HG03039 (cell line): ENCODE measurements at regions not wholly inside any gene's neighbourhood (a gene's known extent, or its start where the extent isn't known, plus 50 kb on each side); places are given as distances from the start of the nearest gene placed in this dataset.
"Not testable (repeated sequence)": the region's sequence is repeated elsewhere in the genome, so short reads cannot be mapped to it uniquely, and the experiment has no call there.

Experiments used
- ATAC-seq: cut with Tn5 transposase; IDR thresholded peaks from one replicate; pipeline ENCODE4 v1.9.1; 2021; ENCODE audit warnings: mild to moderate bottlenecking, moderate library complexity; ENCODE audit not compliant: unreplicated experiment

DNA sequence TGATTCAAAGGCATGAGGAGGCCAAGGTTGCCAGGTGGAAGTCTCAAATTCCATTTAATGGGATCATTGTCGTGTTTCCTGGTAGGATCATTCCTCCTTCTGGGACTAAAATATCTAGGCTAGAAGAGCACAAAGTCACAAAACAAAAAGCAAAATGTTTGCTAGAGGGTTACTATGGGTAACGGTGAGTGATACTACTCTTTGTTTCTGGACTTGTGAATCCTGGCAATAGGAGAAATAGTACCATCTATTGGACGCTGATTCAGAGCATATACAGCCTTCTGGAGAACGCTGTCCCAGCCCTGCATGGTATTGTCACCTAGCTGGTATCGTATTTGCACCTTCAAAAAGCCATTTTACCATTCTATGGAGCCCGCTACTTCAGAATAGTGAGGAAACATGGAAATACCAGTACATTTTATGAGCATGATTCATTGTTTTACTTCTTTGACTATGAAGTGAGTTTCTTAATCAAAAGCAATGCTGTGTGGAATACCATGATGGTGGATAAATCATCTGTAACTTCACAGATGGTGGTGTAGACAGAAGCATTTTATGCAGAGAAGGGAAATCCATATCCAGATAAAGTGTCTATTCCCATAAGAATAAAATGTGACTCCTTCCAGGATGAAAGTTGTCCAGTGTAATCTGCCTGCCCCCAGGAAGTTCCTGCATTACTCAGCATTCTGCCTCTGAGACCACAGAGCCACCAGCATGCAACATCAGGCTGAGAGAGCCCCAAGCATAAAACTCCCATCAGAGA, 361.0 kb downstream of the ETV1 start:
- ATAC-seq = no peak

DNA sequence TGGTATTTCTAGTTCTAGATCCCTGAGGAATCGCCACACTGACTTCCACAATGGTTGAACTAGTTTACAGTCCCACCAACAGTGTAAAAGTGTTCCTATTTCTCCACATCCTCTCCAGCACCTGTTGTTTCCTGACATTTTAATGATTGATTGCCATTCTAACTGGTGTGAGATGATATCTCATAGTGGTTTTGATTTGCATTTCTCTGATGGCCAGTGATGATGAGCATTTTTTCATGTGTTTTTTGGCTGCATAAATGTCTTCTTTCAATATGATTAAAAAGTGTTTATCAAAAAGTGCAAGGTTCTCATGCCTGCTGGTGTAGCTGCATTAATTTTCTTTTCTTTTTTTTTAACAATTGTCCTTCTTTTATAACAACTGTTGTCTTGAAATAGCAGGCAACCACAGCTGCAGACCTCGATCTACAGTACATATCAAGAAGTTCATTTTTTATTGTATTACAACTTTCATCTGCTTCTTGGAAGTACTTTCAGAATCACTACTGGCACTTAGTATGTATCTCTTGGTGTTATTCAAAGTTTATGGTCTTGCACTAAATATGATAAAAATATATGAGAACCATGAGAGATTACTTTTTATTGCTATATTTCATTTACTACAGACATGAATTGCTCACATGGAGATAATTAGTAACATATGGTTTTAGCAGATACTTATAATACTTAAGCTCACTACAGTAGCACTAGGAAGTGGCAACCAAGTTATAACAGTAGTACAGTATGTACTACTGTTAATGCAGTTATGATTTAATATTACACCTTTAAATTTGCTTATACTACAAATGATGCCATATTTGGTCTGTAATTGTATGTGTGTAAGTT, 358.0 kb downstream of the ETV1 start:
- ATAC-seq = not testable (repeated sequence)

DNA sequence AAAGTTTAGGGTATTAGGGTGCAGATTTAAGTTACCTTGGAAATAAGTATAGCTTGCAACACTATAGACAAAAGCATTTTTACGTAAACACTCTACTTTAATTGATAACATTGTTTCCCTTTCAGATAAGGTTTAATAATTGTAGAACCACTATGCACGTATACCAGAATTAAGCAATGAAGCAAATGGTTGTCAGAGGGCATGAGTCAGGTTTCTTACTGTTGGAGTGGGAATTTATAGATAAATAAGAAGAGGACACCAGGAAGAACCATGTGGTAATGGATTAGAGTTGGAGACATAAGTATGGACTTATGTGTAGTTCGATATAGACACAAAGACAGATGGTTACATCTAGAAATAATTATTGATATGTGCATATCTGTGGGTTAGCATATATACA, 355.6 kb downstream of the ETV1 start:
- no peak for ATAC-seq

DNA sequence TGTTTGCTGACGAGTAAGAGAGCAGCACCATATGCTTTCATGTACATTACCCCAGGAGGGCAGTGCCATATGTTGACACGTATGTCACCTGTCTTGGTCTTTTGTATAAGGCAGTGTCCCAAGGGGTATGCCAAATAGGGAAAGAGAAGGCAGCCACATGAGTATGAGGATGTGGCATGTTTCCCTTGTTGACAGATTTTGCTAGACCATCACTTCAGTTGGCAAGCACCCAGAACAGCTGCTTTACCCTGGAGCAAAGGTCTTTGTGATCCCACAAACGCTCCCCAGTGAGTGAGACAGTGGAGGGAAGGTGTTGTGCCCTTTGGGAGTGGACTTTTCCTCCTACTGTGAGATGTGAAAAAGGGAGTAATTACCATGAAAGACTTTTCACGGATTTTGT, 350.1 kb downstream of the ETV1 start:
- no peak for ATAC-seq

DNA sequence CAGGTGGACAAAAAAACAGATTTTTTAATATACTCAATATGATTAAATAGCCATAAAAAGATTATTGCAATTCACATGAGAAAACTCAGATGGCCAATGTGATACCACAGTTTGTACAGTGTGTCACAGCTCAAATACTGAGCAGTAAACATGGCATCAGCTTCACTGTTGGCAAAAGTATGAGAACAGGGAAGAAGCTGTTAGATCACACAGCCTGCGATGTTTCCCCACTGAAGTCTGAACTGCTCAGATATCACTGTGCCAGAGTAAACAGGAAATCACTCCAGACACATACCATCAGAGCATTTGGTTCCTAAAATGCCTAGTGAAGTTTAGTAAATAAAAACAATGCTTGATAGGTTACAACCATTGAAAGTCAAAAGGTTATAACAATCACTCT, 347.8 kb downstream of the ETV1 start:
- ATAC-seq = no peak

DNA sequence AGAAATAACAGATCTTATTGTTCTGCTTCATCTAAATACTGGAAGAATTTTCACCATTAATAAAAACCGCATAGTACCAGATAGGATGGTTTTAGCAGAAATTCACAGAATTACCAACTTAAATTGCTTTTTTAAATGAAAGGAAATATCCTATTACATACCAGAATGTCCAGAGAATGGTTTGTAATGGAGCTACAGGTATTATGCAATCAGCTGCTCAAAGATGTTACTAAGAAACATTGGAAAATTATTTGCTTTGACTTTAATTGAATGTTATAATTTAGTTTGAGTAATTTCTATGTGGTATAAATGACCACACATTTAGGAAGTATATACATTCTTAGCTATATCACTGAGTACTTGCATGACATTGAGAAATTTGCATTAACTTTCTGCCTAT, 338.3 kb downstream of the ETV1 start:
- no peak for ATAC-seq

DNA sequence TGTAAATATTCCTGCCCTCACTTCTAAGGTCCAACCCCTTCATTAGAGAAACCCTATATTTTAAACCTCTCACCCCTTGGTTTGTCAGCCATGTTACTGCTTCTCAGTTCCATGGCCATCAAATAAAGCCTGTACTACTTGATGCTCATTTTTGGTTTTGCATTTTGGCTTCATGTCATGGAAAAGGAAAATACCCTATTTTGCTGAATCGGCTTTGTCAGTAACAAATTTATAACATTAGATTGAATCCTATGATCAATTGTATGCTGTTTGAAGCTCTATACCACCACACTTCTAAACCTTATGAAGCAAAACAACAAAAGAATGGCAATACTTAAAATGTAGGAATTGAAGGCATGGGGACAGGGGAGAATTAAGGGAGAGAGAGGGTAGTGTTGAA, 333.1 kb downstream of the ETV1 start:
- ATAC-seq = no peak

DNA sequence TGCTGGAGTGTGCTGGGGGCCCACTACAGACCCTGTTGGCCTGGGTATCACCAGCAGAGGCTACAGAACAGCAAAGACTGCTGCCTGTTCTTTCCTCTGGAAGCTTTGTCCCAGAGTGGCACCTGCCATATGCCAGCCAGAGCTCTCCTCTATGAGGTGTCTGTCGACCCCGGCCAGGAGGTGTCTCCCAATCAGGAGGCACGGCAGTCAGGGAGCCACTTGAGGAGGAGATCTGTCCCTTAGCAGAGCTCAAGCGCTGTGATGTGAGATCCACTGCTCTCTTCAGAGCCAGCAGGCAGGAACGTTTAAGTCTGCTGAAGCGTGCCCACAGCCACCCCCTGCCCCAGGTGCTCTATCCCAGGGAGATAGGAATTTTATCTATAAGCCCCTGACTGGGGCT, 316.2 kb downstream of the ETV1 start:
- no peak for ATAC-seq

DNA sequence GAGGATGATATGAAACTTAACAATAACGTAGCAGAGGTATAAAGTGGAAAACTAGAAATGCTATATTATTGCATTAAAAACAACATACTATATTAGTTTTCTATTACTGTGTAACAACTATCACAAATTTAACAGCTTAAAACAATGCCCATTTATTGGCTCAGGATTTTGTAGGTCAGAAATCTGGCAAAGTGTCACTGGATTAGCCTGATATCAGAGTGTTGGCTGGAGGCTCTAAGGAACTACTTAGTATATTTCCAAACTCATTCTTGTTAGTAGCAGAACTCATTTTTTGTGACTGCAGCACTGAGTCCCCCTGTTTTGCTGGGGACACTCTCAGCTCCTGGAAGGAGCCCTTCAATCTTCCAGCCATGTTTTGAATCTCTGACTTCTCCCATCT, 306.8 kb downstream of the ETV1 start:
- ATAC-seq = no peak

DNA sequence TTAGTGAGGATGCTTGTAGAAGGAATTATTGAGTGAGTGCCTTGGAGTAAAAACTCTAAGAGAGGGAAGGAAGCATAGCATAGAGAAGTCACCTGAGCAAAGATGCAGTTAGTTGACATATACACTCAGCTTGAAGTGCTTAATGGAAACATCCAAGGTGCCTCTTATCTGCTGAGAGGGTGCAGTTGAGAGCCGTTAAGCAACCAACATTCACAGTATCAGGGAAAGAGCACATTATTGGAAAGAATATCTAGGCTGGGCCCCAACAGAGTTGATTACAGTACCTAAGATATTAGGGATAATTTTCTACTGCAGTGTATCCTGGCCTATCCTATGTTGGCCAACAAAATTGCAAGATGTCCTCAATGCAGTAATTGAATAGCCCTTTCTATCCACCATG, 302.0 kb downstream of the ETV1 start:
- ATAC-seq = no peak

DNA sequence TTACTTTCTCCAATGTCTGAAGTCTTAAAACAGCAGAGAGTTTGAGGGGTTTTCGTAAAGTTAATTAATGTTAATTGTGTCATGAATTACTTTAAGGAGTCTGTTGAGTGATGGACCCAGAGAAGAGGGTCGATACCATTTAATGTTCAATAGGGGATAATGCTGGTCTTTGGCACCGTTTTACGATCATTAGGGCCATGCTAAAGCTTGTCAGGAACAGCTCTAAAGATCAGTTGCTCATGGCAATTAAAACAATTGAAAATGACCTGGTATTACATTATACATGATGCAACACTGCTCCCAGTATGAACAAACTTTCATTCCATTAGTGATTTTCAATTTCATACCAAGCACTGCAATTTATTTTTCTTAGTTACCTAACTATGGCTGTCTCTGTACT, 296.9 kb downstream of the ETV1 start:
- ATAC-seq = no peak

DNA sequence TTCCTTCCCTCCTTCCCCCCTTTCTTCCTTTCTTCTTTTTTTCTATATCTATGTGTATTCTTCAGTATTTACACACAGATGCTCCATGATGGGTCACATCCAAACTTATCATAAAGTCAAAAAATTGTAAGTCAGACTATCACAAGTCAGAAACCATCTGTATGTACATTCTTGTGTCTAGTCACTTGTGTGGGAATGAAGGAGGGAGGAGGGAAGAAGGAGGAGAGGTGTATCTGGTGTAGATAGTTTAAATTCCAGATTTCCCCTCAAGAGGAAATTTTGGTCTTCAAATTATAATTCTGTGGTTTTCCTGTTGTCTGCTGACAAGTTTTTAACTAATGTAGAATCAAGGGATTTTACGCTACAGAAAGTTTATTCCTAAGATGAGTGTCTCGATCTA, 287.2 kb downstream of the ETV1 start:
- ATAC-seq = no peak

DNA sequence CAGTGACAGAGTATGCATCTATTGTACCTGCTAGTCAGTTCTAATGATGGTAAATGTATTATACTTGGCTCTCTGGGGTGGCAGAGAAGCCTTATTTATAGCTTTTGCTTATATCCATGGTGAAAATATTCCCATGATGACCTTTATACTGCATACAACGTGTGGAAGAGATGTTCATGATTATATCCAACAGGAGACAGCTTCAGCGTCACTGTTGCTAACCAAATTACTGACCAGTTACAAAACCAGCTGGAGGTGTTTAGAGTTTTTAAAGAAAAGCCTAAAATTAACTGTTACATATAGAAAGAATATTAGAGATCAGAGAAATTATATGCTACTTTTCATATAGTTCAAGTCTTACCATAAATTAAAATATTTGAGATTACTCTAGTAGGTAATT, 280.8 kb downstream of the ETV1 start:
- ATAC-seq = no peak

DNA sequence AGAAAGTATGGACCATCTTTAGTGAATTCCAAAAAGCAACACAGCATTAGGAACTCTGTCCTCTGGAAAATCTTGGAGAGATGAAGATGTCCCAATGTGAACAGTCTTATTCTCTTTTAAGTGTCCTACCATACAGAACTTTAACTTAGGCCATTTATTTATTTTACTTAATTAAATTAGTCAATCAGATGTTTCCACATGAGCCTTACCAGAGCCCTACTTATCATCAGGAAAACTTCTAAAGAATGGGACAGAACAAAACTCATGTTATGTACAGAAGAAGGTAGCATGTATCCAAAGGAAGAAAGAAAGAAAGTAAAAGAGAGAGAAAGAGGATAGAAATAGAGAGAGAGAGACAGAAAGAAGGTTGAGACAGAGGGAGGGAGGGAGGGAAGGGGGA, 276.4 kb downstream of the ETV1 start:
- ATAC-seq = no peak

DNA sequence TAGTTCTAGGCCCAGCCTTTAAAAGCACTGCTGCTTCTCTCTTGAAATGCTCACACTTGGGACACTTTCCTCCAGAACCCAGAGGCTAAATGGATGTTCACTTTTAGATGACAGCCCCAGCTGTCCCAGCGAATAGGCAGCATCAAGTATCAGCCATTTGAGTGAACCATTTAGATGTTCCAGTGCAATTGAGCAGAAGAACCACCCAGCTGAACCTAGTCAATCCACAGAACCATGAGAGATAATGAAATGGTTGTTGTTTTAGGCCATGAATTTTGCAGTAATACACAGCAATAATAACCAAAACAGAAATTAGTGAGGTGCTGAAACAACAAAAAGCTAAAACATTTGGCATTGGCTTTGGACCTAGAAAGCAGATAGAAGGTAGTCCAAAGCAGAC, 273.9 kb downstream of the ETV1 start:
- no peak for ATAC-seq

DNA sequence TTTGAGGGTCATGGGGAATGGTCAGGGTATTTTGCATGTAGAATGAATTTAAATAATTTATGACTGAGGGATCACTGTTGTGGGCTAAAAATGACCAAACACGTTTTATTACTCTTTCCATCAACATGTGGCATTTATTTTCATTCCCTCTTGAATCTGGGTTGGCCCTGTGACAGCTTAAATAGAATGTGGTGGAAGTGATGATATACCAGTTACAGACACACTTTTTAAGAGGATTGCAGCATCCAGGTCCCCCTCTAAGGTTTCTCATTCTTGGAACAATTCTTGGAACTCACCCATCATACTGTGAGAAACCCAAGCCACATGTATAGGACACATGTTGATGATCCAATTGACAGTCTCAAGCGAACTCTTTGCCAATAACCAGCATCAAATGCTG, 272.4 kb downstream of the ETV1 start:
- ATAC-seq = no peak

DNA sequence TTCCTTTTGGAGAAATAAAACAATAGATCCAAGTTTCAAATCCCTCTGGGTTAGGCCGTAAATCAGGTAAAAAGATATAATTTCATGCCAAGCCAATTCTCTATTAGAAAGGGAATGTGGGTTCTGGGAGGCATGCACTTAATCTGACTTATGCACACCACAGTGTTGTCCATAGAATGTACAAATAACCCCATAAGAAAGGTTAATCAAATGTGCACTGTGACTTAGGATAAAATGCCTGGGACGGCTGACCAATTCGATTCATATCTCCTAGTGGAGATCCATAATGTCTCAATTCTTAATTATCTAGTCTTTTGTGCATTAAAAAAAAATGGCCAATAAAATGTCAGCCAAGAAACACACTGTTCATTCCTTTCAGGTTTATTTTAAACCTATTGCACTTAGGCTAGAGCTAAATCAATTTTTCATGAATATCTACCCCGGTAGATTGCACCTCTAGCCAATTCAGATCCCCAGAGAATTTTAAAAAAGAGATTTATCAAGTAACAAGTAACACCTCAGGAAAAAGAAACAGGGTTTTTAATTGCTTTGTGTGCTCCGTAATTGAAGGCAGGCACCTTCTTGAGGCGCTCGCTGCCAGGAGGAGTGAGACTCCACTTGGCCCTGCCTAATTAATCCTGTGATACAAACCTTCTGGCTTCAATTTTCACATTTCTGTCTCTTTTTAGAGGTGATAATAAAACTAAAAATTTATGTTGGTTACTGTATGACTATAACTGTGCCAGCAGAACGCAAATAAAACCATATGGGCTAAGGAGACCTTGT, 265.1 kb downstream of the ETV1 start:
- ATAC-seq = no peak

DNA sequence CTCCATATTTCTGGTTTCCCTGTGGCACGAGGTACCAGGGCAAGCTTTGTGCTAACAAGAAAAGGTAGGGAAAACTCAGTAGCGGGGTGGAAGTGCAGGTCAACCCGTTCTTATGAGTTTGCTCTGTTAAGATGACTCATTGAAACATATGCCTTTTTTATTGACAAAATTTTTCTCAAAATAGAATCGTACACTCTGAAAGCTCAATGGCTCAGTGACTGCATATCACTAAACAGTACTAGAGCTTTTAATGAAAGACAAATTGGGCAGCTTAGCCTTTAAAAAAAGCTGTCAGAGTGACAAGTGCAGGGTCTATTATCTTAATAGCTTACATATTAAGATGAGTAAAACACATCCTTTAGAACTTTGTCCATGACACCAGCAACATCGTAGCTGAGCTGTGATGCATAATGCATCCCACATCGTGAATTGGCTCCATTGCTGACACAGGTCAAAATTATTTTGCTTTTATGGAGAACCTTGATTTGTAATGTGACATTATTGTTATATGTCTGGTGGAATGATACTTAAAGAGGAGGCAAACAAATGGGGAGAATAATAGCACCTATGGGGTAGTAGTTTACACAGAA, 264.4 kb downstream of the ETV1 start:
- no peak for ATAC-seq

DNA sequence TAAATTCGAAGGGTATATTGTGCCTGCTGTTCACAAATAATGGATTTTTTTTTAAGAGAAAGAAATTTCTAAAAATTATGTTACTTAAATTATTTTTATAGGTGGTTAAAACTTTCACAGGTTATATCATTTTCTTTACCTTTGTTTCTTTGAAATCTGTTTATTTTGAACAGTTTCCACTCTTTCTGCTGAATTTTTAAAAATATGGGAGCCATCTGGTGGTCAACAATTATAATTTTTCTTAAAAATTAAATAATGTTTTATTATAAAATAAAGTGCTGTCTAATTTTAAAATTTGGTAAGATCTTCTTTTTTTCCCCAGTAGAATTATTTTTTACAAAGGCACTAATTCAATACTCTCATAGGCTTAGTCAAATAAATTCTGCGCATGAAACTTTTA, 263.9 kb downstream of the ETV1 start:
- no peak for ATAC-seq

DNA sequence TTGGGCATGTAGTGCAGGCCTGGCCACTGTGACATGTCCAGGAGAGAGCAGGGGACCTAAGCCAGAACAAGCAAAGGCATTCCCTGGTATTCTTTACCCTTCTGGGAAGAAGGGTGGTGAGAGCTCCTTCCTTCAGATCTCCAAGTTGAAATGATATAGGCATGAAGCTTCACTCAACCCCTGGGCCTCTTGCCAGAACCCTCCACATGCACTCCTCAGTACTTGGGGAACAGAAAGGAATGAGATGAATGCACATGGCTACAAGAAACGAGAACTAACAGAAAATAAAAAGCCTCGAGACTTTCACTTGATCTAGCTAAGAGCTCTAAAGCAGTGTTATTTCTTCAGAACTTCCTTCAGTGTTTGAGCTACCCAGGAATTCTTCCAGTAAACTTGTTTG, 262.2 kb downstream of the ETV1 start:
- no peak for ATAC-seq

DNA sequence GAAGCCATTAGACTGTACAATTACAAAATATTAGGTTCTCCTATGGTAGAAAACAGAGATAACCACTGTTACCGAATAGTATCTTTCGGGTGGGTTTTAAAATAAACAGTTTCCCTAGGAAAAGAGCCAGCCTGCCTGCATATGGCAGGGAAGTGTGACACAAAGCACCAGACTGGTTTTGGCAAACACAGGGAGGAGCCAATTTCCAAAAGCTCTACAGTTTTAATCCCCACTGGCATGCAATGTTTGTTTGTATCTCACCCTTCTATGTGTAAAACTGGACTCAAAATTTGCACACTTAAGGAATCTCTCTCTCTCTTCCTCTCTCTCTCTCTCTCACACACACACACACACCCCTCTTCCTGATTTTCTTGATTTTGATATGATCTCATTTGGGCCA, 261.7 kb downstream of the ETV1 start:
- ATAC-seq = no peak
